ENCODE measurements at regions not wholly inside any gene's neighbourhood (a gene's known extent, or its start where the extent isn't known, plus 50 kb on each side); places are given as distances from the start of the nearest gene placed in this dataset.

- Histone ChIP-seq H2AK5ac (ENCODE audit: low read depth, low read length) (no peak overlapping the region), H4K20me1 (ENCODE audit: insufficient read depth, low read length) (no peaks in the 10 kb centered on the region), H3K14ac (replicated peaks; ENCODE audit: low read depth, low read length) (no peak overlapping the region), H3K4me1 (ENCODE audit: control insufficient read depth, insufficient read depth, low read length) (no peaks in the 10 kb centered on the region), H2BK5ac (ENCODE audit: low read depth, low read length, poor library complexity, severe bottlenecking) (no peak overlapping the region), H4K5ac (ENCODE audit: low read depth, low read length) (no peak overlapping the region), H3K18ac (ENCODE audit: low read depth, low read length) (no peak overlapping the region), H4K8ac (ENCODE audit: low read depth in 2 of 2, low read length in 2 of 2) (no peak overlapping the region), H2BK20ac (ENCODE audit: low read depth, low read length) (no peak overlapping the region), H3K9me3 (ENCODE audit: control insufficient read depth, insufficient read depth, low read length) (peaks cover 13% of the 10 kb centered on the region), H3K9ac (ENCODE audit: low read depth, low read length) (no peak overlapping the region), H2AFZ (replicated peaks; ENCODE audit: low read length, poor library complexity) (no peak overlapping the region), H3K4me3 (ENCODE audit: insufficient read depth, low read depth, low read length) (no peak overlapping the region), H2AK9ac (replicated peaks; ENCODE audit: low read depth, low read length, poor library complexity) (no peak overlapping the region), H3K27ac (ENCODE audit: insufficient read depth, low read length) (no peak overlapping the region), H2BK15ac (ENCODE audit: low read depth, low read length) (no peak overlapping the region), H4K91ac (ENCODE audit: insufficient read depth, low read depth, low read length) (no peak overlapping the region), H3K27me3 (ENCODE audit: control insufficient read depth, insufficient read depth, low read length) (no peaks in the 10 kb centered on the region), H3K36me3 (ENCODE audit: control insufficient read depth, insufficient read depth, low read length) (no peaks in the 10 kb centered on the region), H3K9me1 (ENCODE audit: insufficient read depth, low read length) (no peaks in the 10 kb centered on the region), H3K56ac (ENCODE audit: extremely low read depth, insufficient read depth, low read length) (no peak overlapping the region), H3K79me1 (ENCODE audit: low read depth in 1 of 2, low read length in 2 of 2) (no peaks in the 10 kb centered on the region), H2BK120ac (ENCODE audit: low read depth, low read length) (no peak overlapping the region), H3K4ac (ENCODE audit: low read depth, low read length) (no peak overlapping the region), H3K4me2 (ENCODE audit: low read depth, low read length) (no peak overlapping the region), H3K23ac (ENCODE audit: low read depth, low read length) (no peak overlapping the region)
- TF ChIP-seq SMC3 (IDR thresholded peaks at IDR 0.05; ENCODE audit: low read depth, low read length) (no peak), CEBPB (IDR thresholded peaks at IDR 0.05; ENCODE audit: low read depth, low read length) (no peak), CHD1 (IDR thresholded peaks at IDR 0.05; ENCODE audit: low read depth, low read length) (no peak), CTCF (conservative IDR thresholded peaks at IDR 0.05; ENCODE audit: low read depth, low read length) (no peak), MXI1 (IDR thresholded peaks at IDR 0.05; ENCODE audit: borderline replicate concordance, low read depth, low read length) (no peak), RCOR1 (IDR thresholded peaks at IDR 0.05; ENCODE audit: insufficient replicate concordance, low read length) (no peak), NFE2L2 (IDR thresholded peaks at IDR 0.05; ENCODE audit: low read depth, low read length) (no peak), FOS (IDR thresholded peaks at IDR 0.05; ENCODE audit: low read depth, low read length) (no peak), BHLHE40 (IDR thresholded peaks at IDR 0.05; ENCODE audit: low read depth, low read length) (no peak), RFX5 (IDR thresholded peaks at IDR 0.05; ENCODE audit: low read depth, low read length) (no peak), RAD21 (IDR thresholded peaks at IDR 0.05; ENCODE audit: low read length) (no peak), MAZ (IDR thresholded peaks at IDR 0.05; ENCODE audit: borderline replicate concordance, low read depth, low read length) (no peak), USF2 (IDR thresholded peaks at IDR 0.05; ENCODE audit: low read depth, low read length) (no peak), ELK1 (IDR thresholded peaks at IDR 0.05; ENCODE audit: borderline replicate concordance, low read depth, low read length) (no peak), POLR2A (IDR thresholded peaks at IDR 0.05; ENCODE audit: low read depth, low read length) (no peak), MAFK (IDR thresholded peaks at IDR 0.05; ENCODE audit: low read depth, low read length) (no peak)
- in situ Hi-C loops (cut with MboI; ENCODE audit: low sequenced_read_pairs) (no loop called here), intact Hi-C loops (cut with micrococcal nuclease) (no loop called here), dilution Hi-C loops (cut with HindIII; ENCODE audit: low sequenced_read_pairs, unreplicated experiment) (no loop called here)
- BruUV-seq (replicated peaks), result no TSS peak
- ATAC-seq (ENCODE audit: low read depth), result no peak
- ChIA-PET POLR2A (ENCODE audit: unreplicated experiment) (no interaction called here), CTCF (no interaction called here)
- no peak for DNase-seq
- WGBS, 2 experiments (ENCODE audit: extremely low coverage in 2 of 2, insufficient read length in 1 of 2), result 6% methylated on average over 2 of the region's 2 CpGs; no CpG with 5 or more reads in 1 of the 2 experiments
Observed at GRCh38 chr10:111522551-111522950, 445.7 kb downstream of the ADRA2A start.
